Astrocyte (in vitro differentiated cells and primary cell): ENCODE measurements at regions not wholly inside any gene's neighbourhood (a gene's known extent, or its start where the extent isn't known, plus 50 kb on each side); places are given as distances from the start of the nearest gene placed in this dataset.

ENCODE experiments used
- EZH2 ChIP-seq: IDR thresholded peaks from 2 replicates; pipeline ENCODE4 v1.6.1; 2012; ENCODE audit warnings: mild to moderate bottlenecking, low read length, inconsistent platforms; ENCODE audit not compliant: insufficient read depth
- TF ChIP-seq, protein P1 (sequence below): IDR thresholded peaks from 2 replicates; pipeline ENCODE4 v1.5.1; 2011; ENCODE audit warnings: low read depth, mild to moderate bottlenecking, inconsistent platforms, low read length, moderate library complexity; ENCODE audit not compliant: insufficient read depth

DNA sequence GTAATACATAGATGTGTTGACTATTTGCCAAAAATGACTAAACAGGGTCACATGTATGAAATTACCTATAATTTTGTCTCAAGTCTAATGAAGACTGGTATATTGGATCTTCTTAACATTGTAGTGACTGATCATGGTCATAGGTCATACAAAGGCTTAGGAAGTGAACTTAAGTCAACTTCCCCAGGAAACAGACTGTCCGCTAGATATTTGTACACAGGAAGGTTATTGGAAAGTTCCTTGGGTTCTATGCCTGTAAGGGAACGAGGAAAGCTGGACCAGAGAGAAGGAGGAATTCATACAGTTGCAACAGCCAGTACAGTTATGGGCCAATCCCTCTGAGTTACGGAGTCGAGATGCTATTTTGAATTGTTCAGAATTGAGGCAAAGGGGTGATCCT lies 462.0 kb upstream of the THRB start:
- TF ChIP-seq, protein P1, sequence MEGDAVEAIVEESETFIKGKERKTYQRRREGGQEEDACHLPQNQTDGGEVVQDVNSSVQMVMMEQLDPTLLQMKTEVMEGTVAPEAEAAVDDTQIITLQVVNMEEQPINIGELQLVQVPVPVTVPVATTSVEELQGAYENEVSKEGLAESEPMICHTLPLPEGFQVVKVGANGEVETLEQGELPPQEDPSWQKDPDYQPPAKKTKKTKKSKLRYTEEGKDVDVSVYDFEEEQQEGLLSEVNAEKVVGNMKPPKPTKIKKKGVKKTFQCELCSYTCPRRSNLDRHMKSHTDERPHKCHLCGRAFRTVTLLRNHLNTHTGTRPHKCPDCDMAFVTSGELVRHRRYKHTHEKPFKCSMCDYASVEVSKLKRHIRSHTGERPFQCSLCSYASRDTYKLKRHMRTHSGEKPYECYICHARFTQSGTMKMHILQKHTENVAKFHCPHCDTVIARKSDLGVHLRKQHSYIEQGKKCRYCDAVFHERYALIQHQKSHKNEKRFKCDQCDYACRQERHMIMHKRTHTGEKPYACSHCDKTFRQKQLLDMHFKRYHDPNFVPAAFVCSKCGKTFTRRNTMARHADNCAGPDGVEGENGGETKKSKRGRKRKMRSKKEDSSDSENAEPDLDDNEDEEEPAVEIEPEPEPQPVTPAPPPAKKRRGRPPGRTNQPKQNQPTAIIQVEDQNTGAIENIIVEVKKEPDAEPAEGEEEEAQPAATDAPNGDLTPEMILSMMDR: no peak
- TF ChIP-seq EZH2: no peak
